Astrocyte of the spinal cord (primary cell): ENCODE measurements at regions not wholly inside any gene's neighbourhood (a gene's known extent, or its start where the extent isn't known, plus 50 kb on each side); places are given as distances from the start of the nearest gene placed in this dataset.

ENCODE experiments used
- DNase-seq: peaks from one replicate; pipeline ENCODE4 v3.0.0; 2011; ENCODE audit warnings: low read depth, low spot score
- H3K4me3 ChIP-seq: 2 replicates; pipeline ENCODE4 v1.5.1; 2011; ENCODE audit warnings: low read depth, mild to moderate bottlenecking, low read length, moderate library complexity
- in situ Hi-C: cut with HindIII; loops from 2 replicates; pipeline ENCODE4 v1.10.0; 2017; ENCODE audit warnings: low sequenced_read_pairs
- TF ChIP-seq, protein P1 (sequence below): IDR thresholded peaks from 2 replicates; pipeline ENCODE4 v1.5.1; 2012; ENCODE audit warnings: low read depth, mild to moderate bottlenecking, low read length, inconsistent platforms

DNA sequence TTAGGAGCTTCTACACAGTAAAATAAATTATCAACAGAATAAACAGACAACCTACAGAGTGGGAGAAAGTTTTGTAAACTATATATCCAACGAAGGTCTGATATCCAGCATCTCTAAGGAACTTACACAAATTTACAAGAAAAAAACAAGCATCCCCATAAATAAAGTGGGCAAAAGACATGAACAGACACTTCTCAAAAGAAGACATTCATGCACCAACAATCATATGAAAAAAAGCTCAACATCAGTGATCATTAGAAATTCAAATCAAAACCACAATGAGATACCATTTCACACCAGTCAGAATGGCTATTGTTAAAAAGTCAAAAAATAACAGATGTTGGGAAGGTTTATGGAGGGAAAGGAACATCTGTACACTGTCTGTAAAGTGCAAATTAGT, 526.4 kb upstream of the CAMK1G start:
- in situ Hi-C loops, result no loop called here
- TF ChIP-seq, protein P1, sequence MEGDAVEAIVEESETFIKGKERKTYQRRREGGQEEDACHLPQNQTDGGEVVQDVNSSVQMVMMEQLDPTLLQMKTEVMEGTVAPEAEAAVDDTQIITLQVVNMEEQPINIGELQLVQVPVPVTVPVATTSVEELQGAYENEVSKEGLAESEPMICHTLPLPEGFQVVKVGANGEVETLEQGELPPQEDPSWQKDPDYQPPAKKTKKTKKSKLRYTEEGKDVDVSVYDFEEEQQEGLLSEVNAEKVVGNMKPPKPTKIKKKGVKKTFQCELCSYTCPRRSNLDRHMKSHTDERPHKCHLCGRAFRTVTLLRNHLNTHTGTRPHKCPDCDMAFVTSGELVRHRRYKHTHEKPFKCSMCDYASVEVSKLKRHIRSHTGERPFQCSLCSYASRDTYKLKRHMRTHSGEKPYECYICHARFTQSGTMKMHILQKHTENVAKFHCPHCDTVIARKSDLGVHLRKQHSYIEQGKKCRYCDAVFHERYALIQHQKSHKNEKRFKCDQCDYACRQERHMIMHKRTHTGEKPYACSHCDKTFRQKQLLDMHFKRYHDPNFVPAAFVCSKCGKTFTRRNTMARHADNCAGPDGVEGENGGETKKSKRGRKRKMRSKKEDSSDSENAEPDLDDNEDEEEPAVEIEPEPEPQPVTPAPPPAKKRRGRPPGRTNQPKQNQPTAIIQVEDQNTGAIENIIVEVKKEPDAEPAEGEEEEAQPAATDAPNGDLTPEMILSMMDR, result no peak
- no peak overlapping the region for H3K4me3 ChIP-seq

DNA sequence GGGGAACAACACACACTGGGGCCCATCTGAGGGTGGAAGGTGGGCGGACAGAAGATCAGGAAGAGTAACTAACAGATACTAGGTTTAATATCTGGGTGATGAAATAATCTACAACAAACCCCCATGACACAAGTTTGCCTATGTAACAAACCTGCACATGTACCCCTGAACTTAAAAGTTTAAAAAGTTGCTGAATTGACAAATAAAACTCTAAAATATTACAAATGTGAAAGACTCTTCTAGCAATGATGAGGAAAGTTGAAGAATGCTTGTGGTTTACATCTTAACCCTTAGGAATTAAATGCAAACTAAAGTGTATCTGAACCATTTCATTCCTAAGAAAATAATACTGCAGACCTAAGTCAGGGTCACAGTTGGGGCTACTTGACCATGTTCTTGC, 525.6 kb upstream of the CAMK1G start:
- TF ChIP-seq, protein P1, result no peak
- DNase-seq, result no peak
- H3K4me3 ChIP-seq, result no peak overlapping the region
- in situ Hi-C loops, result no loop called here

More for the DNA sequence above, 526.4 kb upstream of the CAMK1G start:
- DNase-seq, result no peak

DNA sequence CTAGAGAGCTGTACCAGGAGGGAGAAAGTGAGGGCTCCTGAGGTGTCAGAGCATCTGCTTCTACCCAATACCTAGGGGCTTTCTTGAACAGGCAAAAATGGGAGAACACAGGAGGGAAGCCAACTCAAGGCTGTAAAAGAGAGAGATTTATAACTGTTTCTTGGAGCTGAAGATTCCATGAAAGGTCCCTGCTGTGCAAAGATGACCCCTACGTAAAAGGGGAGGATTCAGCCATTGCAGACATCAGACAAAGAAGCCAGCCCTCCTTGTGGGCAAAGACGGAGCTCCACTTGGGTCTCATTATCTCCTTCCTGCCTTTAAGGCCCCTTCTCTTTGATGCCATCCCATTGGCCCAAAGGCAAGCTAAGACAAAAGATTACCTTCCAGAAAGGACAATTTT, 524.1 kb upstream of the CAMK1G start:
- in situ Hi-C loops, result no loop called here
- TF ChIP-seq, protein P1, result no peak
- H3K4me3 ChIP-seq, result no peak overlapping the region
- no peak for DNase-seq

DNA sequence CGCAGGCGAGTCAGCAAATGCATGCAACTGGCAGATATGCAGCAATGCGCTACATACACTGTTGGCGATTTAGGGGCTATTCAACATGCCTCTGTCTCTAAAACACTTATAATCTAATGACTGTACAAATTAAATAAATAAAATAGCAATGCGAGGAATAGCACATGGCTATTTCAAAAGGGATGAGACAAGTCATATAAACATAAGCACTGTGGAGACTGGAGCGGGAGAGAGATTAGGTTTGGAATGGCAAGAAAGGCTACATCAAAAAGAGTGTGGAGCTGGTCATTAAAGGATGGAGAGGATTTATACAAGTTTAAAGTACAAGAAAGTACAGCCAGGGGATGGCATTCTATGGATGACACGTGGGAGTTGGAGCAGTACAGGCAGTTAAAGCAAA, 523.5 kb upstream of the CAMK1G start:
- TF ChIP-seq, protein P1, result no peak
- no peak for DNase-seq
- in situ Hi-C loops, result no loop called here

DNA sequence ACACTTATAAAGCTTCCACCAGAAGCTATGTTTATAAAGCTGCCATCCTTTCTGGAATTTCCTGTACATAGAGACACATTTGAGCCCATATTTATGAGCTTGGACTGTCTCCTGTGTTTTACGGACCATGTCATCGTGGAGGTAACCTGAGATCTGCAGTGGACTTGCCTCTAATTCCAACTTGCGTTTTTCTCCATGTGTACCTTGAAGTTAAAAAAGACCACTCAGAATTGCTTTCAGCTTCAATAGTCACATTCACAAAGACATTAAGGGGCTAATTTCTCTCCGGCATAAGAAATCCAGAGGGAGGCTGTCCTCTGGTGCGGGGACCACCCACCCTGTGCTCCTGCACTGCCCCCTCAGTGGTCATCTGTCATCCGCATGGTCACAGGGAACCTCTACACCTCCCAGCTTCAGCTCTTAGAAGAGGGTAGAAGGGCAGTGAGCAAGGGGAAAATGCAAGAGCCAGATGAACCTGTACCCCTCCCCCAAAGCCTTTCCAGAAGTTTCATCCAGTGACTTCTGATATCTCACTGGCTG, 521.4 kb upstream of the CAMK1G start:
- in situ Hi-C loops, result no loop called here
- DNase-seq, result no peak
- TF ChIP-seq, protein P1, result no peak
- H3K4me3 ChIP-seq, result no peak overlapping the region

More for the DNA sequence above, 523.5 kb upstream of the CAMK1G start:
- H3K4me3 ChIP-seq, result no peak overlapping the region

DNA sequence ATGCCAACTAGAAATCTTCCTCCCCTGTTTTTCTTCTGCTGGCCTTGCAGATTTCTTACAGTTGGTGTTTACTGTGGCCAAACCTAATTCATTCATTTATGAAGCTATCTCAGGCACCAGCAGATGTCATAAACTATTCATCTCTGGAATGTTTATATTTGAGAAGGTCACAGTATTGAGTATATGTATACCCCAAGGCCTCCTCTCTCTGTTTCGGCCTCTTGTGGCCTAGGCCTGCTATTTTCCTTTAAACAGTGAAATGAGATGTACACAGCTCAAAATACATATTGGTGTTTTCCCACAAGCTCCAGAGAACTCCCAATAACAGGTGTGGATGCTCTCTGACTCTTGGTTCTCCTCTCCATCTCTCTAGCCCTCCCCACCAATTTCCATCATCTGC, 520.7 kb upstream of the CAMK1G start:
- H3K4me3 ChIP-seq, result no peak overlapping the region
- in situ Hi-C loops, result no loop called here
- TF ChIP-seq, protein P1, result no peak
- no peak for DNase-seq
